Testis (tissue), 2 donors: ENCODE measurements at regions not wholly inside any gene's neighbourhood (a gene's known extent, or its start where the extent isn't known, plus 50 kb on each side); places are given as distances from the start of the nearest gene placed in this dataset.
"Not testable (repeated sequence)": the region's sequence is repeated elsewhere in the genome, so short reads cannot be mapped to it uniquely, and the experiment has no call there.

Experiments
- DNase-seq: peaks from one replicate; pipeline ENCODE4 v3.0.0-alpha.2; 2019
- H3K27ac ChIP-seq, 2 donors: fragments of 200-600 bp; sonication (generic); one replicate each; pipeline ENCODE4 v1.5.1; 2019
- H3K27me3 ChIP-seq: fragments of 200-600 bp; sonication (generic); one replicate; pipeline ENCODE4 v1.5.1; 2019
- H3K36me3 ChIP-seq: fragments of 200-600 bp; sonication (generic); one replicate; pipeline ENCODE4 v1.5.1; 2017; ENCODE audit warnings: low read depth; ENCODE audit errors: missing control alignments
- H3K4me1 ChIP-seq: fragments of 200-600 bp; sonication (generic); one replicate; pipeline ENCODE4 v1.5.1; 2019
- H3K4me3 ChIP-seq, 2 donors: fragments of 200-600 bp; sonication (generic); one replicate each; pipeline ENCODE4 v1.5.1; 2017 to 2019
- H3K9me3 ChIP-seq: fragments of 200-600 bp; sonication (generic); one replicate; pipeline ENCODE4 v1.5.1; 2017
- POLR2A ChIP-seq: fragments of 450-650 bp; IDR thresholded peaks from one replicate; pipeline ENCODE4 v1.6.1; 2017; ENCODE audit warnings: antibody characterized with exemption, mild to moderate bottlenecking, moderate library complexity
- WGBS, 2 donors: methylation state at CpG; one replicate each; pipeline ENCODE4 v1.1.5; 2018; 5-methylcytosine and 5-hydroxymethylcytosine counted together
- intact Hi-C: fragments of 100-400 bp; cut with DNase I; formaldehyde crosslinking; loops from one replicate; pipeline ENCODE4 v1.15.1; 2023; ENCODE audit warnings: low total_unique reads
- TF ChIP-seq, protein P1 (sequence below), 3 experiments: fragments of 450-650 bp in 2 of 3; fragments of 200-600 bp in 1 of 3; sonication (generic) in 1 of 3; IDR thresholded peaks; one replicate each; pipeline ENCODE4 v1.5.1; 2016 to 2019; ENCODE audit warnings: antibody characterized with exemption in 3 of 3, mild to moderate bottlenecking in 2 of 3, moderate library complexity in 1 of 3

DNA sequence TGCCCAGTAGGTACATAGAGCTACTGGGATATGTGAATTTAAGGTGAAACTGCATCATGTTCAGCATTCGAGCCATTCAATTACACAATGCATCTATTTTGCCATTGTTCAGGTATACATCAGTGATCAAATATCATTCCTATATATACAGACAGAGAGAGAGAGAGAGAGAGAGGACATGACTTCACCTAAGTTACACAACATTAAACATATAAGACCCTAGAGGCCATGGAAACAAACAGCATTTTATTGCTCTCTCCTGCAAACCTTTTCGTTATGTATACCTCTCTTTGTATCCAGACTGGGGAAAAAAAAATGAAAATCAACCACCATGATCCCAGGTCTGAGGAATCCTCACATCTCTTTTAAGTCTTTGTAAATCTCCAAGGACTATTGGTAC lies 1829.1 kb downstream of the LRRC4C start:
- H3K36me3 ChIP-seq = no peaks in the 10 kb centered on the region
- no peak for DNase-seq
- TF ChIP-seq, protein P1, sequence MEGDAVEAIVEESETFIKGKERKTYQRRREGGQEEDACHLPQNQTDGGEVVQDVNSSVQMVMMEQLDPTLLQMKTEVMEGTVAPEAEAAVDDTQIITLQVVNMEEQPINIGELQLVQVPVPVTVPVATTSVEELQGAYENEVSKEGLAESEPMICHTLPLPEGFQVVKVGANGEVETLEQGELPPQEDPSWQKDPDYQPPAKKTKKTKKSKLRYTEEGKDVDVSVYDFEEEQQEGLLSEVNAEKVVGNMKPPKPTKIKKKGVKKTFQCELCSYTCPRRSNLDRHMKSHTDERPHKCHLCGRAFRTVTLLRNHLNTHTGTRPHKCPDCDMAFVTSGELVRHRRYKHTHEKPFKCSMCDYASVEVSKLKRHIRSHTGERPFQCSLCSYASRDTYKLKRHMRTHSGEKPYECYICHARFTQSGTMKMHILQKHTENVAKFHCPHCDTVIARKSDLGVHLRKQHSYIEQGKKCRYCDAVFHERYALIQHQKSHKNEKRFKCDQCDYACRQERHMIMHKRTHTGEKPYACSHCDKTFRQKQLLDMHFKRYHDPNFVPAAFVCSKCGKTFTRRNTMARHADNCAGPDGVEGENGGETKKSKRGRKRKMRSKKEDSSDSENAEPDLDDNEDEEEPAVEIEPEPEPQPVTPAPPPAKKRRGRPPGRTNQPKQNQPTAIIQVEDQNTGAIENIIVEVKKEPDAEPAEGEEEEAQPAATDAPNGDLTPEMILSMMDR (IDR thresholded peaks at IDR 0.05) = no peak
- no peak for TF ChIP-seq POLR2A
- no peaks in the 10 kb centered on the region for H3K4me1 ChIP-seq
- no peak overlapping the region for H3K27ac ChIP-seq
- H3K4me3 ChIP-seq = no peak overlapping the region
- 73 to 93% methylated on average over 2 of the region's 2 CpGs for WGBS, 2 donors
- no peaks in the 10 kb centered on the region for H3K9me3 ChIP-seq
- intact Hi-C loops = no loop called here
- H3K27me3 ChIP-seq = no peaks in the 10 kb centered on the region

DNA sequence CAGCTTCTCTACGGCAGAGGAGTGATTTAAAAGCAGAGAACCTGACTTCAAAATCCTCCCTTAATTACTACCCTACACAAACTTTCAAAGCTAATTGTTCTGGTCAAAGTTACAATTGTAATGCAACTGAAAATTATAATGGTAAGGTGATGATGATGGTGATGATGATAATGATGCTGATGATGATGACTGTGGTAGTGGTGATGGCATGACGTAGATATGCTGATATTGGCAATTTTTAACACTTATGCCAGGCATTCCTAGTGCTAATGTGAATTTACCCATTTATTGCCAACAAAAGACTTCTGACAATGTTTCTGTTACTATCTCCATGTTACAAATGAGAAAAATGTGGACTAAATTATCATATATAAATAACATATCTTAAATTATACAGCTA lies 1831.1 kb downstream of the LRRC4C start:
- H3K9me3 ChIP-seq = no peaks in the 10 kb centered on the region
- H3K27ac ChIP-seq = no peak overlapping the region
- H3K4me1 ChIP-seq = no peaks in the 10 kb centered on the region
- H3K4me3 ChIP-seq = no peak overlapping the region
- H3K36me3 ChIP-seq = no peaks in the 10 kb centered on the region
- intact Hi-C loops = no loop called here
- TF ChIP-seq, protein P1 (IDR thresholded peaks at IDR 0.05) = no peak
- no peak for TF ChIP-seq POLR2A
- no peaks in the 10 kb centered on the region for H3K27me3 ChIP-seq
- WGBS, 2 donors = 84 to 90% methylated on average over 2 of the region's 2 CpGs
- DNase-seq = no peak

DNA sequence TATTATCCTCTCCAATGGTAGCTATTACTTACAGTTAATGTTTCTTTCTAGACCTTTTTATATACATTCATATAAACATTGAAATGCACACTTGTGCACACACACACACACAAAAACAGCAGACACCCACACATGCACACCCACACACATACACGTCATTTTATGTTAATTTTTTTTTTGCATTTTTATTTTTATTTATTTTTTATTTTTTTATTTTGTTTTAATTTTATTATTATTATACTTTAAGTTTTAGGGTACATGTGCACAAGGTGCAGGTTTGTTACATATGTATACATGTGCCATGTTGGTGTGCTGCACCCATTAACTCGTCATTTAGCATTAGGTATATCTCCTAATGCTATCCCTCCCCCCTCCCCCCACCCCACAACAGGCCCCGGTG lies 1839.1 kb downstream of the LRRC4C start:
- H3K4me3 ChIP-seq, H3K27me3 ChIP-seq, intact Hi-C loops, H3K4me1 ChIP-seq, H3K36me3 ChIP-seq, H3K9me3 ChIP-seq, DNase-seq, H3K27ac ChIP-seq: not testable (repeated sequence)
- 90 to 97% methylated on average over 1 to 3 of the region's 3 CpGs for WGBS, 2 donors

DNA sequence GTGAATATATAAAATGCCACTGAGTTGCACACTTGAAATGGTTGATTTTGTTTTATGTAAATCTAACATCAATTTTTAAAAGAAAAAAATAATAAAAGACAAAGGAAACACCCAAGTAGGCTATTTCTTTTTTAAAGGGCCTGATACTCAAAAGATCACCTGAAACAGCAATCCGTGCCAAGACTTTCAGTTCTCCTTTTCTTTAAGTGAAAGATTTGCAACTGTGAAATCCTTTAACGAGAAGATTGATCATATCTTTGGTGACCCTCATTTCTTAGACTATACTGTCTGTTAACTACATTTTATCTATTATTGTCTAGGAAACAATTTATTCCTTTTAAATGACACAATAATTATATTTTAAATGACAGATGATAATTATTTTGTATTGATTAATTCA lies 1841.5 kb downstream of the LRRC4C start:
- intact Hi-C loops = no loop called here
- WGBS, 2 donors = 76 to 84% methylated on average over 2 of the region's 2 CpGs
- Histone ChIP-seq H3K9me3 (no peaks in the 10 kb centered on the region), H3K27me3 (no peaks in the 10 kb centered on the region), H3K36me3 (no peaks in the 10 kb centered on the region), H3K4me1 (no peaks in the 10 kb centered on the region), H3K27ac (no peak overlapping the region), H3K4me3 (no peak overlapping the region)
- DNase-seq = no peak
- TF ChIP-seq POLR2A = no peak
- TF ChIP-seq, protein P1 (IDR thresholded peaks at IDR 0.05) = no peak

DNA sequence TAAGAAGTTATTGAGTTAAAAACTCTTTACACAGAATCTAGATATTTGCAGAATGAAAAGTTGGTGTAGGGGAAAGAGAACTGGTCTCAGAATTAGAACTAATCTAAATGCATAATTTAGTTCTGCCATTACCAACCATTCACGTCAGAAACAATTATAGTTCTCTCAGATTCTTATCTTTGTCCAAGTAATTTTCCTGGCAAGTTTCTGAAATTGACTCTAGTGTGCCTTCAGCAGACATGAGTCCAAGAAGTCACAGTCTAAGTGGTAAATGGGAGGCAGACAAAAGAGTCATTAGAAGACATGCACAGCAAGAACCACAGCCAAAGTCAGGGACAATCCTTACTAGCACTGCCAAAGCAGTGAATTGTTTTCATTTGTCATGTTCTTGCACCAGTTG lies 1870.1 kb downstream of the LRRC4C start:
- H3K4me3 ChIP-seq = no peak overlapping the region
- no peaks in the 10 kb centered on the region for H3K27me3 ChIP-seq
- no peaks in the 10 kb centered on the region for H3K36me3 ChIP-seq
- no peak for TF ChIP-seq POLR2A
- TF ChIP-seq, protein P1 (IDR thresholded peaks at IDR 0.05) = no peak
- intact Hi-C loops = no loop called here
- H3K27ac ChIP-seq = no peak overlapping the region
- no peak for DNase-seq
- 68% methylated on average over 1 of the region's 1 CpG for WGBS, 2 donors
- no peaks in the 10 kb centered on the region for H3K9me3 ChIP-seq
- H3K4me1 ChIP-seq = no peaks in the 10 kb centered on the region
